Spleen (tissue), 11 donors: ENCODE measurements at regions not wholly inside any gene's neighbourhood (a gene's known extent, or its start where the extent isn't known, plus 50 kb on each side); places are given as distances from the start of the nearest gene placed in this dataset.
A peak's percentile ranks its signal among the peaks of the same experiment; 100 is the strongest.

ENCODE experiments used
- DNase-seq: peaks from one replicate; pipeline ENCODE4 v3.0.0-alpha.2; 2020
- H3K27ac ChIP-seq, 8 donors: fragments of 200-600 bp; sonication (generic) in 7 of 8; 1 replicate in 4 of 8; 2 replicates in 4 of 8; pipeline versions ENCODE4 v1.5.0 to v1.8.0; 2016 to 2021; ENCODE audit warnings: inconsistent platforms in 4 of 8, mild to moderate bottlenecking in 4 of 8, moderate library complexity in 1 of 8
- H3K27me3 ChIP-seq, 7 donors: fragments of 200-600 bp; sonication (generic) in 6 of 7; replicated peaks in 1 of 7; 1 replicate in 4 of 7; 2 replicates in 3 of 7; pipeline versions ENCODE4 v1.5.0 to v1.8.0; 2016 to 2021; ENCODE audit warnings: inconsistent platforms in 3 of 7, mild to moderate bottlenecking in 1 of 7
- H3K36me3 ChIP-seq, 6 donors: fragments of 200-600 bp; sonication (generic) in 5 of 6; 1 replicate in 4 of 6; 2 replicates in 2 of 6; pipeline versions ENCODE4 v1.5.0 to v1.8.0; 2016 to 2021; ENCODE audit warnings: inconsistent platforms in 2 of 6
- H3K4me1 ChIP-seq, 6 donors: fragments of 200-600 bp; sonication (generic) in 5 of 6; 1 replicate in 3 of 6; 2 replicates in 3 of 6; pipeline versions ENCODE4 v1.5.0 to v1.8.0; 2016 to 2021; ENCODE audit warnings: inconsistent platforms in 3 of 6
- H3K4me3 ChIP-seq, 8 donors: fragments of 200-600 bp; sonication (generic) in 7 of 8; 1 replicate in 4 of 8; 2 replicates in 4 of 8; pipeline versions ENCODE4 v1.5.0 to v1.8.0; 2016 to 2021; ENCODE audit warnings: inconsistent platforms in 4 of 8, mild to moderate bottlenecking in 4 of 8, moderate library complexity in 2 of 8
- H3K9me3 ChIP-seq, 8 donors: fragments of 200-600 bp; sonication (generic) in 7 of 8; 1 replicate in 4 of 8; 2 replicates in 4 of 8; pipeline versions ENCODE4 v1.5.0 to v1.8.0; 2016 to 2021; ENCODE audit warnings: inconsistent platforms in 4 of 8
- POLR2A ChIP-seq, 3 donors: fragments of 450-650 bp; IDR thresholded peaks; one replicate each; pipeline ENCODE4 v1.5.1; 2017; ENCODE audit warnings: antibody characterized with exemption in 3 of 3, mild to moderate bottlenecking in 1 of 3
- POLR2AphosphoS5 ChIP-seq, 3 donors: sonication (generic); formaldehyde crosslinking; IDR thresholded peaks; one replicate each; pipeline ENCODE4 v1.5.1; 2017; ENCODE audit warnings: antibody characterized with exemption in 3 of 3
- WGBS, 5 donors: extraction: QIAGEN DNeasy Blood & Tissue Kit in 3 of 5; methylation state at CpG; one replicate each; pipeline versions ENCODE4 v1.1.5 to v1.1.7; 2013 to 2018; 5-methylcytosine and 5-hydroxymethylcytosine counted together
- intact Hi-C: fragments of 100-400 bp; cut with DNase I; formaldehyde crosslinking; loops from one replicate; pipeline ENCODE4 v1.15.0; 2023; ENCODE audit warnings: low total_unique reads
- TF ChIP-seq, protein P1 (sequence below), 11 experiments: fragments of 200-600 bp in 7 of 11; fragments of 450-650 bp in 4 of 11; sonication (generic) in 4 of 11; IDR thresholded peaks in 8 of 11; conservative IDR thresholded peaks in 3 of 11; 1 replicate in 7 of 11; 2 replicates in 4 of 11; pipeline versions ENCODE4 v1.4.0 to v1.8.0; 2016 to 2021; ENCODE audit warnings: antibody characterized with exemption in 11 of 11, inconsistent platforms in 4 of 11, mild to moderate bottlenecking in 1 of 11
- donor health status: healthy with polysubstance abuse.
- donor health status: DM: no; HTN: no; CAD: no; lungs with moderate emphysema.
- donor health status: DM: no; HTN: no; CAD: no.
- donor health status: Bipolar disorder and iron deficiency.
- donor health status: healthy.
- donor health status: DM: no; HTN: no; CAD: no.
- donor health status: DM: yes; HTN: yes; CAD: no.

DNA sequence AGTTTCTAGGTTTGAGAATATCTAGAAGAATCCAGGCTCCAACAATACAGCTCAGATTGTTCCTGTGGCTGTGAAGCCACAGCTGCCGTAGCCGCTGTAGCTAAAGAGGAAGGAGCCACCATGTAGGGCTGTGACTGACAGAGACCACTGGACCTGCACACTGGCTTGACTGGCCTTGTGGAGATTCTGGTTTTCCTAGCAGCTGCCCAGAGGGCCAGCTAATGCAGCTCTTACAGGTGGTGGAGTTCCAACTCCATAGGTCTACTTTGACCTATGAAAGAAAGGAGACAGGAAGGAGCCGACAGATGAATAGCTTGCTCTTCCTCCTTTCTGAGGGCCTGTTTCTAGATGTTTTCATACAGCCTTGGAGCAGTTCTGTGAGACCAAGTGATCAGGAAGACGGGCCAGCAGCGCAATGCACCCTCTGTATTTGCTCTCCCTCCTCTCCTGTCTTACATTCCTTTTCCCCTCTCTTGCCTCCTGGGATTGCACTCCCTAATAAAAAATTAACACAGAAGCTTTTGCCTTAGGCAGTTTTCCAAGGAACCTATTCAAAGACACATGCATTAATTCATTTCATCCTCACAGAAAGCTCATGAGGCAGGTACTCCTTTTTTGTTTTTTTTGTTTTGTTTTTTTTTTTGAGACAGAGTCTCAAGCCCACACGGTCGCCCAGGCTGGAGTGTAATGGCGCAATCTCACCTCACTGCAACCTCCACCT, 51.8 kb upstream of the MYB start:
- DNase-seq = no peak
- intact Hi-C loops = no loop called here
- no peak overlapping the region for H3K4me3 ChIP-seq
- no peaks in the 10 kb centered on the region for H3K27me3 ChIP-seq
- peaks cover 0 to 23% (median 11%) of the 10 kb centered on the region in 6 donors for H3K4me1 ChIP-seq
- H3K36me3 ChIP-seq = no peaks in the 10 kb centered on the region
- peak overlapping the region in 5 of 8 donors; percentile 1 to 63 (median 35) for H3K27ac ChIP-seq
- no peaks in the 10 kb centered on the region for H3K9me3 ChIP-seq
- 55 to 62% (median 58%) methylated on average over 8 of the region's 8 CpGs for WGBS, 5 donors
- TF ChIP-seq, protein P1, sequence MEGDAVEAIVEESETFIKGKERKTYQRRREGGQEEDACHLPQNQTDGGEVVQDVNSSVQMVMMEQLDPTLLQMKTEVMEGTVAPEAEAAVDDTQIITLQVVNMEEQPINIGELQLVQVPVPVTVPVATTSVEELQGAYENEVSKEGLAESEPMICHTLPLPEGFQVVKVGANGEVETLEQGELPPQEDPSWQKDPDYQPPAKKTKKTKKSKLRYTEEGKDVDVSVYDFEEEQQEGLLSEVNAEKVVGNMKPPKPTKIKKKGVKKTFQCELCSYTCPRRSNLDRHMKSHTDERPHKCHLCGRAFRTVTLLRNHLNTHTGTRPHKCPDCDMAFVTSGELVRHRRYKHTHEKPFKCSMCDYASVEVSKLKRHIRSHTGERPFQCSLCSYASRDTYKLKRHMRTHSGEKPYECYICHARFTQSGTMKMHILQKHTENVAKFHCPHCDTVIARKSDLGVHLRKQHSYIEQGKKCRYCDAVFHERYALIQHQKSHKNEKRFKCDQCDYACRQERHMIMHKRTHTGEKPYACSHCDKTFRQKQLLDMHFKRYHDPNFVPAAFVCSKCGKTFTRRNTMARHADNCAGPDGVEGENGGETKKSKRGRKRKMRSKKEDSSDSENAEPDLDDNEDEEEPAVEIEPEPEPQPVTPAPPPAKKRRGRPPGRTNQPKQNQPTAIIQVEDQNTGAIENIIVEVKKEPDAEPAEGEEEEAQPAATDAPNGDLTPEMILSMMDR (IDR thresholded peaks at IDR 0.05 in 8 of 11, conservative IDR thresholded peaks at IDR 0.05 in 3 of 11) = no peak
- TF ChIP-seq POLR2AphosphoS5 (IDR thresholded peaks at IDR 0.05) (no peak), POLR2A (IDR thresholded peaks at IDR 0.05) (no peak)

DNA sequence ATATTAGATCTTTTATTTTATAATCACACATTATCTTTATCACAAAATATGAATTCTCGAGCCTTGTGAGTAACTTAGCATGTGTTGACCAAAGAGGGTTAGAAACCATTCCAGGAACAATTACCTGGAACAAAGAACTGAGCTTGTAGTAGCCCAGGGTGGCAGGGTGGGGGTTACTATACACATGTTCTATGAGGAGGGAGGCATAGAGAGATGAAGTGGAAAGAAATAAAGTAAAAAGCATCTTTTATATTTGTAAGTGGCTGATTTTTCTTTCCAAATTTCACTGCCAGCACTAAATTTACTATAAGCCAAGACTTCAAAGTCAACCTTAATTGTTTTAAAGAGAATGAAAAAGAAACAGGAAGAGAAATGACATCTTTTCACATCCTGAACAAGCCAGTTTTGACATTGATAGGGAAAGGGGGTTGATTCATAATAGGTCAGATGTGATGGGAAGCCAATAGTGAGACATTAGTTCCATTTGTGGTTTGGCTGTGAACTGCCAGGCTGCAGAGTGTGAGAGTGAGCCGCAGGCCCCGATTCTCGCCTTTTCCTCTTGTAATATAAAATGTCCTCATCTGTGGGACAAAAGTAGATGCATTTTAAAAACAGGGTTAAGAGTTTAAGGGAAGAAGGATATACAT, 52.7 kb upstream of the MYB start:
- intact Hi-C loops = no loop called here
- Histone ChIP-seq H3K27ac (peak overlapping the region in 5 of 8 donors; percentile 1 to 63 (median 35)), H3K4me1 (peaks cover 0 to 23% (median 11%) of the 10 kb centered on the region in 6 donors), H3K9me3 (no peaks in the 10 kb centered on the region), H3K27me3 (no peaks in the 10 kb centered on the region), H3K36me3 (no peaks in the 10 kb centered on the region), H3K4me3 (no peak overlapping the region)
- TF ChIP-seq POLR2AphosphoS5 (IDR thresholded peaks at IDR 0.05) = no peak
- TF ChIP-seq, protein P1 (IDR thresholded peaks at IDR 0.05 in 8 of 11, conservative IDR thresholded peaks at IDR 0.05 in 3 of 11) = no peak
- no peak for TF ChIP-seq POLR2A (IDR thresholded peaks at IDR 0.05)
- WGBS, 5 donors = 45 to 54% (median 46%) methylated on average over 4 of the region's 4 CpGs
- no peak for DNase-seq

- 82 to 97% (median 88%) methylated on average over 1 of the region's 1 CpG for WGBS, 5 donors
- Histone ChIP-seq H3K4me3 (no peak overlapping the region), H3K36me3 (no peaks in the 10 kb centered on the region), H3K27me3 (no peaks in the 10 kb centered on the region), H3K4me1 (peaks cover 0 to 23% (median 11%) of the 10 kb centered on the region in 6 donors), H3K9me3 (no peaks in the 10 kb centered on the region), H3K27ac (no peak overlapping the region)
- no peak for TF ChIP-seq POLR2A (IDR thresholded peaks at IDR 0.05)
- no peak for TF ChIP-seq POLR2AphosphoS5 (IDR thresholded peaks at IDR 0.05)
- TF ChIP-seq, protein P1 (IDR thresholded peaks at IDR 0.05 in 8 of 11, conservative IDR thresholded peaks at IDR 0.05 in 3 of 11) = no peak
- no peak for DNase-seq
- intact Hi-C loops = no loop called here
Observed at GRCh38 chr6:135126729-135127128, 54.4 kb upstream of the MYB start.

DNA sequence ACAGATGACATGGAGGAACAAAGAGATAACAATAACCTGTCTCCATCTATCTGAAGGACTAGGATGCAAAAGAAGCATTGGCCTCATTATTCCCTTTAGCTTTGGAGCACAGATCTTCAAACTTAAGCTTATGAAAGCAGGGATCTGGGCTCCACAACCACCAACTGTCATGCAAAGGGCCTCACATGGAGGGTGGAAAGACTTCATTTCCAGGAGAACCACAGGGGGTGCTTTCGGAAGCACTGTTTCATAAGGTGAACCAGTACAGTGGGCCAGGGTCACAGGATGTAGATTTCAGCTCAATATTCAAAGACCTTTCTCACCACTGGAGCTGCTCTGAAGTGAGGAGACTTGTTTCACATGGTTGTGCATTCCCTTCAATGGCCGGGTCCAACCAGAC, 55.1 kb upstream of the MYB start:
- no peak for DNase-seq
- TF ChIP-seq, protein P1 (IDR thresholded peaks at IDR 0.05 in 8 of 11, conservative IDR thresholded peaks at IDR 0.05 in 3 of 11) = no peak
- TF ChIP-seq POLR2A (IDR thresholded peaks at IDR 0.05) (no peak), POLR2AphosphoS5 (IDR thresholded peaks at IDR 0.05) (no peak)
- Histone ChIP-seq H3K4me3 (no peak overlapping the region), H3K9me3 (no peaks in the 10 kb centered on the region), H3K36me3 (no peaks in the 10 kb centered on the region), H3K4me1 (peaks cover 0 to 23% (median 11%) of the 10 kb centered on the region in 6 donors), H3K27me3 (no peaks in the 10 kb centered on the region), H3K27ac (no peak overlapping the region)
- whole genome bisulfite sequencing, 5 donors = 94 to 100% (median 97%) methylated on average over 2 of the region's 2 CpGs
- intact Hi-C loops = no loop called here
